Esophagus muscularis mucosa (tissue), 3 donors: ENCODE measurements at regions not wholly inside any gene's neighbourhood (a gene's known extent, or its start where the extent isn't known, plus 50 kb on each side); places are given as distances from the start of the nearest gene placed in this dataset.

ENCODE experiments used
- POLR2A ChIP-seq: fragments of 450-650 bp; IDR thresholded peaks from one replicate; pipeline ENCODE4 v1.6.1; 2017; ENCODE audit warnings: antibody characterized with exemption, moderate library complexity, mild to moderate bottlenecking, low read depth
- POLR2AphosphoS5 ChIP-seq, 2 donors: sonication (generic); formaldehyde crosslinking; IDR thresholded peaks; one replicate each; pipeline ENCODE4 v1.6.1; 2017; ENCODE audit warnings: antibody characterized with exemption in 2 of 2
- TF ChIP-seq, protein P1 (sequence below), 3 experiments: fragments of 200-600 bp in 2 of 3; fragments of 450-650 bp in 1 of 3; sonication (generic) in 2 of 3; IDR thresholded peaks; one replicate each; pipeline ENCODE4 v1.5.1; 2017 to 2019; ENCODE audit warnings: antibody characterized with exemption in 3 of 3, mild to moderate bottlenecking in 2 of 3, moderate library complexity in 1 of 3

DNA sequence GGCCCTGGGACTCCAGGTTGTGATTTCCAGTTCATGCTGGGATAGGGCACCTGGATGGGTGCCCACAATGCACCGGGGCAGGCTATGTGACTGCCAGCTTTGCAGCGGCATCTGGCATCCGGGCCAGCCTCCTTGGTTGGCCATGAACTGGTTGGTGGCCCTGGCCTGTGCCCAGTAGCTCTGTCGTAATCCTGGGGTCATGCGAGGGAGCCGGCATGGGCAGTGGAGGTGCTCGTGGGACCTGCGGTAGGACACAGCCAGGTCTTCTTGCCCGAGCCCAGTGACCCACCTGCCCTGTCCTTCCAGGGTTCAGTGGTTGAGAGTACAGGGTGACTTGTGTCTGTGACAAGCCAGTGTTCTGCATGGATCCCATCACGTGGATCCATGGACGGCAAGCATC is 237.9 kb downstream of the SNRPN start:
- TF ChIP-seq, protein P1, sequence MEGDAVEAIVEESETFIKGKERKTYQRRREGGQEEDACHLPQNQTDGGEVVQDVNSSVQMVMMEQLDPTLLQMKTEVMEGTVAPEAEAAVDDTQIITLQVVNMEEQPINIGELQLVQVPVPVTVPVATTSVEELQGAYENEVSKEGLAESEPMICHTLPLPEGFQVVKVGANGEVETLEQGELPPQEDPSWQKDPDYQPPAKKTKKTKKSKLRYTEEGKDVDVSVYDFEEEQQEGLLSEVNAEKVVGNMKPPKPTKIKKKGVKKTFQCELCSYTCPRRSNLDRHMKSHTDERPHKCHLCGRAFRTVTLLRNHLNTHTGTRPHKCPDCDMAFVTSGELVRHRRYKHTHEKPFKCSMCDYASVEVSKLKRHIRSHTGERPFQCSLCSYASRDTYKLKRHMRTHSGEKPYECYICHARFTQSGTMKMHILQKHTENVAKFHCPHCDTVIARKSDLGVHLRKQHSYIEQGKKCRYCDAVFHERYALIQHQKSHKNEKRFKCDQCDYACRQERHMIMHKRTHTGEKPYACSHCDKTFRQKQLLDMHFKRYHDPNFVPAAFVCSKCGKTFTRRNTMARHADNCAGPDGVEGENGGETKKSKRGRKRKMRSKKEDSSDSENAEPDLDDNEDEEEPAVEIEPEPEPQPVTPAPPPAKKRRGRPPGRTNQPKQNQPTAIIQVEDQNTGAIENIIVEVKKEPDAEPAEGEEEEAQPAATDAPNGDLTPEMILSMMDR (IDR thresholded peaks at IDR 0.05), result no peak
- TF ChIP-seq POLR2A (no peak), POLR2AphosphoS5 (IDR thresholded peaks at IDR 0.05) (no peak)
